Loucy (cell line): ENCODE measurements at regions not wholly inside any gene's neighbourhood (a gene's known extent, or its start where the extent isn't known, plus 50 kb on each side); places are given as distances from the start of the nearest gene placed in this dataset.

Experiments used
- H2AFZ ChIP-seq: fragments of 200-600 bp; sonication (generic); 2 replicates; pipeline ENCODE4 v1.6.0; 2016; ENCODE audit warnings: antibody characterized with exemption, mild to moderate bottlenecking, low read length, moderate library complexity
- H3F3A ChIP-seq: fragments of 200-600 bp; 2 replicates; pipeline ENCODE4 v1.6.0; 2016; ENCODE audit warnings: antibody characterized with exemption, low read depth, mild to moderate bottlenecking
- H3K27me3 ChIP-seq: fragments of 200-600 bp; sonication (generic); 2 replicates; pipeline ENCODE4 v1.6.1; 2014; ENCODE audit warnings: low read length, mild to moderate bottlenecking; ENCODE audit not compliant: insufficient read depth, poor library complexity, severe bottlenecking
- H3K36me3 ChIP-seq: fragments of 200-600 bp; sonication (generic); 2 replicates; pipeline ENCODE4 v1.6.1; 2016; ENCODE audit warnings: low read length; ENCODE audit not compliant: insufficient read depth
- H3K4me1 ChIP-seq: fragments of 200-600 bp; sonication (generic); 2 replicates; pipeline ENCODE4 v1.5.1; 2014; ENCODE audit warnings: low read length, mild to moderate bottlenecking; ENCODE audit not compliant: insufficient read depth, poor library complexity, severe bottlenecking
- H3K4me2 ChIP-seq: fragments of 200-600 bp; sonication (generic); 2 replicates; pipeline ENCODE4 v1.6.0; 2014; ENCODE audit warnings: antibody characterized with exemption, low read length, low read depth, mild to moderate bottlenecking; ENCODE audit not compliant: poor library complexity, severe bottlenecking
- H3K4me3 ChIP-seq: fragments of 200-600 bp; sonication (generic); 2 replicates; pipeline ENCODE4 v1.5.1; 2014; ENCODE audit warnings: low read length, mild to moderate bottlenecking, mixed read lengths; ENCODE audit not compliant: poor library complexity, severe bottlenecking
- H3K79me2 ChIP-seq: fragments of 200-600 bp; sonication (generic); 2 replicates; pipeline ENCODE4 v1.6.1; 2014; ENCODE audit warnings: low read length; ENCODE audit not compliant: insufficient read depth
- H3K9ac ChIP-seq: fragments of 200-600 bp; sonication (generic); 2 replicates; pipeline ENCODE4 v1.6.0; 2014; ENCODE audit warnings: mild to moderate bottlenecking, low read depth, low read length, moderate library complexity; ENCODE audit not compliant: poor library complexity, severe bottlenecking
- H3K9me2 ChIP-seq: fragments of 200-600 bp; sonication (generic); replicated peaks from 2 replicates; pipeline ENCODE4 v1.6.1; 2016; ENCODE audit warnings: low read depth, low read length, mixed read lengths
- H3K9me3 ChIP-seq: fragments of 200-600 bp; sonication (generic); 2 replicates; pipeline ENCODE4 v1.6.1; 2014; ENCODE audit warnings: mild to moderate bottlenecking, antibody characterized with exemption, low read length, low read depth; ENCODE audit not compliant: insufficient read depth
- H4K20me1 ChIP-seq: fragments of 200-600 bp; sonication (generic); 2 replicates; pipeline ENCODE4 v1.6.0; 2014; ENCODE audit warnings: antibody characterized with exemption, low read length, mild to moderate bottlenecking; ENCODE audit not compliant: insufficient read depth, poor library complexity, severe bottlenecking
- EZH2phosphoT487 ChIP-seq: fragments of 200-600 bp; IDR thresholded peaks from 2 replicates; pipeline ENCODE4 v1.6.1; 2018; ENCODE audit warnings: antibody characterized with exemption, mild to moderate bottlenecking, moderate library complexity, borderline replicate concordance
- TF ChIP-seq, protein P1 (sequence below): fragments of 200-600 bp; sonication (generic); conservative IDR thresholded peaks from 2 replicates; pipeline ENCODE4 v1.5.1; 2014; ENCODE audit warnings: mild to moderate bottlenecking, antibody characterized with exemption, low read length

GRCh38 chr6:9002833-9003232 lies 567.5 kb upstream of the SLC35B3 start:
- Histone ChIP-seq H3K79me2 (no peaks in the 10 kb centered on the region), H4K20me1 (no peaks in the 10 kb centered on the region), H2AFZ (no peak overlapping the region), H3F3A (no peaks in the 10 kb centered on the region), H3K9me2 (no peaks in the 10 kb centered on the region), H3K9me3 (peaks cover 5% of the 10 kb centered on the region; the same call in 1 of the 2 replicates), H3K9ac (no peak overlapping the region), H3K36me3 (no peaks in the 10 kb centered on the region), H3K4me3 (no peak overlapping the region), H3K27me3 (no peaks in the 10 kb centered on the region), H3K4me1 (no peaks in the 10 kb centered on the region), H3K4me2 (no peak overlapping the region)
- no peak for TF ChIP-seq EZH2phosphoT487
- TF ChIP-seq, protein P1, sequence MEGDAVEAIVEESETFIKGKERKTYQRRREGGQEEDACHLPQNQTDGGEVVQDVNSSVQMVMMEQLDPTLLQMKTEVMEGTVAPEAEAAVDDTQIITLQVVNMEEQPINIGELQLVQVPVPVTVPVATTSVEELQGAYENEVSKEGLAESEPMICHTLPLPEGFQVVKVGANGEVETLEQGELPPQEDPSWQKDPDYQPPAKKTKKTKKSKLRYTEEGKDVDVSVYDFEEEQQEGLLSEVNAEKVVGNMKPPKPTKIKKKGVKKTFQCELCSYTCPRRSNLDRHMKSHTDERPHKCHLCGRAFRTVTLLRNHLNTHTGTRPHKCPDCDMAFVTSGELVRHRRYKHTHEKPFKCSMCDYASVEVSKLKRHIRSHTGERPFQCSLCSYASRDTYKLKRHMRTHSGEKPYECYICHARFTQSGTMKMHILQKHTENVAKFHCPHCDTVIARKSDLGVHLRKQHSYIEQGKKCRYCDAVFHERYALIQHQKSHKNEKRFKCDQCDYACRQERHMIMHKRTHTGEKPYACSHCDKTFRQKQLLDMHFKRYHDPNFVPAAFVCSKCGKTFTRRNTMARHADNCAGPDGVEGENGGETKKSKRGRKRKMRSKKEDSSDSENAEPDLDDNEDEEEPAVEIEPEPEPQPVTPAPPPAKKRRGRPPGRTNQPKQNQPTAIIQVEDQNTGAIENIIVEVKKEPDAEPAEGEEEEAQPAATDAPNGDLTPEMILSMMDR: no peak

GRCh38 chr6:8995156-8995555 lies 559.8 kb upstream of the SLC35B3 start:
- no peak for TF ChIP-seq EZH2phosphoT487
- TF ChIP-seq, protein P1: no peak
- no peaks in the 10 kb centered on the region for H3K9me3 ChIP-seq
- H3K79me2 ChIP-seq: no peaks in the 10 kb centered on the region
- H4K20me1 ChIP-seq: no peaks in the 10 kb centered on the region
- H3K4me2 ChIP-seq: no peak overlapping the region
- no peaks in the 10 kb centered on the region for H3K36me3 ChIP-seq
- H3K9ac ChIP-seq: no peak overlapping the region
- no peak overlapping the region for H2AFZ ChIP-seq
- no peak overlapping the region for H3K4me3 ChIP-seq
- H3K4me1 ChIP-seq: no peaks in the 10 kb centered on the region
- H3K27me3 ChIP-seq: no peaks in the 10 kb centered on the region
- no peaks in the 10 kb centered on the region for H3K9me2 ChIP-seq
- no peaks in the 10 kb centered on the region for H3F3A ChIP-seq

- Histone ChIP-seq H3K9ac (no peak overlapping the region), H3K27me3 (no peaks in the 10 kb centered on the region), H3K79me2 (no peaks in the 10 kb centered on the region), H2AFZ (no peak overlapping the region), H4K20me1 (no peaks in the 10 kb centered on the region), H3K4me3 (no peak overlapping the region), H3K9me3 (no peaks in the 10 kb centered on the region), H3K36me3 (no peaks in the 10 kb centered on the region), H3K9me2 (no peaks in the 10 kb centered on the region), H3K4me1 (no peaks in the 10 kb centered on the region), H3K4me2 (no peak overlapping the region), H3F3A (no peaks in the 10 kb centered on the region)
- TF ChIP-seq EZH2phosphoT487: no peak
- TF ChIP-seq, protein P1: no peak
Measured at GRCh38 chr6:8993111-8993510, 557.8 kb upstream of the SLC35B3 start.
